B cell (primary cell): ENCODE measurements at regions not wholly inside any gene's neighbourhood (a gene's known extent, or its start where the extent isn't known, plus 50 kb on each side); places are given as distances from the start of the nearest gene placed in this dataset.

ENCODE experiments used
- ATAC-seq: fragments of 200-7000 bp; cut with Tn5 transposase; one replicate; pipeline ENCODE4 v1.10.0; 2021; ENCODE audit warnings: low read depth, mild to moderate bottlenecking, moderate number of reproducible peaks, moderate library complexity
- CTCF ChIA-PET: fragments of 350-600 bp; sonication (Branson Sonifier 250); formaldehyde crosslinking; loops from one replicate; lab custom pipeline; 2021; ENCODE audit warnings: antibody characterized with exemption, inconsistent platforms; lab: Charles Lee
- POLR2A ChIA-PET: fragments of 350-600 bp; sonication (Branson Sonifier 250); formaldehyde crosslinking; loops from one replicate; lab custom pipeline; 2021; ENCODE audit warnings: antibody characterized with exemption; lab: Charles Lee
- DNase-seq: peaks from one replicate; pipeline ENCODE4 v3.0.0; 2013
- H2AFZ ChIP-seq: 2 replicates; pipeline ENCODE4 v1.6.1; 2012; ENCODE audit warnings: mild to moderate bottlenecking, low read depth, low read length; ENCODE audit not compliant: insufficient read depth, poor library complexity, severe bottlenecking
- H3K27ac ChIP-seq, 2 donors: 1 replicate in 1 of 2; 2 replicates in 1 of 2; pipeline ENCODE4 v1.5.1; 2012 to 2013; ENCODE audit warnings: low read length in 2 of 2, mild to moderate bottlenecking in 2 of 2, moderate library complexity in 1 of 2
- H3K27me3 ChIP-seq, 4 experiments: fragments of 200-600 bp in 1 of 4; sonication (generic) in 1 of 4; replicated peaks in 1 of 4; 1 replicate in 2 of 4; 2 replicates in 2 of 4; pipeline versions ENCODE4 v1.6.1 to v1.7.0; 2013 to 2016; ENCODE audit warnings: low read length in 3 of 4, mild to moderate bottlenecking in 2 of 4, mixed read lengths in 1 of 4, moderate library complexity in 1 of 4; ENCODE audit not compliant: insufficient read depth in 4 of 4, control insufficient read depth in 3 of 4; ENCODE audit errors: control extremely low read depth in 1 of 4
- H3K36me3 ChIP-seq, 2 experiments: replicated peaks in 1 of 2; 1 replicate in 1 of 2; 2 replicates in 1 of 2; pipeline versions ENCODE4 v1.6.1 to v1.7.1; 2013; ENCODE audit warnings: low read length in 1 of 2; ENCODE audit not compliant: insufficient read depth in 2 of 2, control insufficient read depth in 1 of 2; ENCODE audit errors: control extremely low read depth in 1 of 2, extremely low read depth in 1 of 2
- H3K4me1 ChIP-seq, 2 donors: fragments of 200-600 bp in 1 of 2; sonication (generic) in 1 of 2; 1 replicate in 1 of 2; 2 replicates in 1 of 2; pipeline versions ENCODE4 v1.5.1 to v1.6.1; 2013 to 2017; ENCODE audit warnings: low read length in 2 of 2; ENCODE audit not compliant: control insufficient read depth in 2 of 2, insufficient read depth in 2 of 2
- H3K4me2 ChIP-seq: replicated peaks from 2 replicates; pipeline ENCODE3; 2012; ENCODE audit warnings: mild to moderate bottlenecking, low read depth, low read length; ENCODE audit not compliant: poor library complexity, severe bottlenecking
- H3K4me3 ChIP-seq, 5 experiments: fragments of 200-600 bp in 1 of 5; sonication (generic) in 1 of 5; 1 replicate in 3 of 5; 2 replicates in 2 of 5; pipeline versions ENCODE4 v1.5.1 to v1.7.0; 2011 to 2016; ENCODE audit warnings: low read length in 4 of 5, mild to moderate bottlenecking in 4 of 5, low read depth in 2 of 5, control low read depth in 1 of 5, moderate library complexity in 1 of 5; ENCODE audit not compliant: insufficient read depth in 1 of 5; ENCODE audit errors: control extremely low read depth in 1 of 5, extremely low read depth in 1 of 5
- H3K79me2 ChIP-seq: fragments of 200-600 bp; sonication (generic); one replicate; pipeline ENCODE4 v1.6.0; 2016; ENCODE audit warnings: low read length; ENCODE audit not compliant: control insufficient read depth, insufficient read depth
- H3K9ac ChIP-seq: fragments of 200-600 bp; sonication (generic); 2 replicates; pipeline ENCODE4 v1.6.1; 2017; ENCODE audit warnings: mild to moderate bottlenecking, low read length, moderate library complexity
- H3K9me3 ChIP-seq, 3 donors: one replicate each; pipeline versions ENCODE4 v1.6.1 to v1.7.1; 2013; ENCODE audit warnings: low read length in 2 of 3; ENCODE audit not compliant: control insufficient read depth in 2 of 3, insufficient read depth in 1 of 3; ENCODE audit errors: control extremely low read depth in 1 of 3
- H4K20me1 ChIP-seq: 2 replicates; pipeline ENCODE4 v1.6.0; 2012; ENCODE audit warnings: mild to moderate bottlenecking, low read length; ENCODE audit not compliant: insufficient read depth, control insufficient read depth, poor library complexity, severe bottlenecking
- H3K27ac Mint-ChIP-seq: one replicate; pipeline ENCODE4 v1.8.0; 2021; ENCODE audit warnings: mixed read lengths
- H3K27me3 Mint-ChIP-seq: one replicate; pipeline ENCODE4 v1.8.0; 2021; ENCODE audit warnings: mixed read lengths
- H3K4me1 Mint-ChIP-seq: one replicate; pipeline ENCODE4 v1.8.0; 2021; ENCODE audit warnings: mixed read lengths
- H3K4me3 Mint-ChIP-seq: one replicate; pipeline ENCODE4 v1.8.0; 2021; ENCODE audit warnings: mixed read lengths
- H3K9me3 Mint-ChIP-seq: one replicate; pipeline ENCODE4 v1.8.0; 2022; ENCODE audit warnings: mixed read lengths; ENCODE audit not compliant: insufficient read depth
- CTCF ChIP-seq: fragments of 200-600 bp; IDR thresholded peaks from one replicate; pipeline ENCODE4 v1.8.0; 2022; ENCODE audit warnings: antibody characterized with exemption, mild to moderate bottlenecking
- EZH2 ChIP-seq: IDR thresholded peaks from 2 replicates; pipeline ENCODE4 v1.6.1; 2012; ENCODE audit warnings: borderline replicate concordance, low read depth, mild to moderate bottlenecking, moderate library complexity, low read length; ENCODE audit not compliant: insufficient read depth, poor library complexity, severe bottlenecking
- WGBS: methylation state at CpG from one replicate; pipeline ENCODE4 v1.1.5; 2013; ENCODE audit warnings: missing lambda C conversion rate; ENCODE audit not compliant: insufficient coverage; 5-methylcytosine and 5-hydroxymethylcytosine counted together
- intact Hi-C: fragments of 100-400 bp; cut with micrococcal nuclease; formaldehyde crosslinking; loops from one replicate; pipeline ENCODE4 v1.10.0; 2022

DNA sequence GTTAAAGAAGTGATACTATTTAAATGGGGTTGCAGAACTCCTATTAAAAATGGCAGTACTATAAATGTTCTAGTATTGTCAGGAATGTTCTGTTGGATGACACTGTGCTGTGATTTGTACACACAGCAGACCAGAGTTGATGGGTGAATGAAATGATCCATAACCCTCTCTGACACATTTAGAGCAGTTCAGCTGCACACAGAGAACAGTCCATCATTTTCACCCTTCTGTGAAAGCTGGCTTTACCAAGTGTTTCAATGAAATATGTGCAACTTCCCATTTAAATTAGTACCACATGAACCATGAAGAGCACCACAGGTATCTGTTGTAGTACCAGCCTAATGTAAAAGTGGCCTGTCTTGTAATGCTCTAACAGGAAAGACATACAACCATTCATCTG is 981.4 kb downstream of the TMEM182 start:
- Histone ChIP-seq H3K9ac (no peak overlapping the region), H3K27me3 (no peaks in the 10 kb centered on the region), H3K9me3 (no peaks in the 10 kb centered on the region), H3K4me3 (no peak overlapping the region), H3K4me1 (no peaks in the 10 kb centered on the region), H3K36me3 (no peaks in the 10 kb centered on the region), H4K20me1 (no peaks in the 10 kb centered on the region), H2AFZ (no peak overlapping the region), H3K79me2 (no peaks in the 10 kb centered on the region), H3K4me2 (no peak overlapping the region), H3K27ac (no peak overlapping the region)
- CTCF ChIA-PET, result no interaction called here
- POLR2A ChIA-PET, result no interaction called here
- no peak for DNase-seq
- Mint-ChIP-seq H3K27me3 (no peaks in the 10 kb centered on the region), H3K4me3 (no peak overlapping the region), H3K4me1 (no peaks in the 10 kb centered on the region), H3K27ac (no peak overlapping the region), H3K9me3 (peaks cover 2% of the 10 kb centered on the region)
- intact Hi-C loops, result no loop called here
- no peak for ATAC-seq
- TF ChIP-seq EZH2 (no peak), CTCF (no peak)

GRCh38 chr2:103754530-103754929 is 992.7 kb downstream of the TMEM182 start:
- no peaks in the 10 kb centered on the region for H4K20me1 ChIP-seq
- CTCF ChIA-PET, result no interaction called here
- H3K9ac ChIP-seq, result no peak overlapping the region
- H3K9me3 Mint-ChIP-seq, result peaks cover 3% of the 10 kb centered on the region
- no peak overlapping the region for H3K4me3 ChIP-seq
- H3K9me3 ChIP-seq, result no peaks in the 10 kb centered on the region
- no peaks in the 10 kb centered on the region for H3K27me3 ChIP-seq
- H2AFZ ChIP-seq, result no peak overlapping the region
- intact Hi-C loops, result no loop called here
- H3K4me1 ChIP-seq, result no peaks in the 10 kb centered on the region
- no peak overlapping the region for H3K4me2 ChIP-seq
- H3K27ac Mint-ChIP-seq, result no peak overlapping the region
- POLR2A ChIA-PET, result no interaction called here
- WGBS, result 79% methylated on average over 2 of the region's 2 CpGs
- H3K27ac ChIP-seq, result no peak overlapping the region
- ATAC-seq (no peak), DNase-seq (no peak)
- no peaks in the 10 kb centered on the region for H3K4me1 Mint-ChIP-seq
- no peak for TF ChIP-seq CTCF
- no peak for TF ChIP-seq EZH2
- no peaks in the 10 kb centered on the region for H3K79me2 ChIP-seq
- no peak overlapping the region for H3K4me3 Mint-ChIP-seq
- H3K36me3 ChIP-seq, result no peaks in the 10 kb centered on the region
- no peaks in the 10 kb centered on the region for H3K27me3 Mint-ChIP-seq
